Uterus (tissue), 2 donors: ENCODE measurements at regions not wholly inside any gene's neighbourhood (a gene's known extent, or its start where the extent isn't known, plus 50 kb on each side); places are given as distances from the start of the nearest gene placed in this dataset.

Experiments used
- POLR2A ChIP-seq, 2 donors: fragments of 450-650 bp; IDR thresholded peaks; one replicate each; pipeline ENCODE4 v1.6.1; 2016; ENCODE audit warnings: antibody characterized with exemption in 2 of 2, mild to moderate bottlenecking in 1 of 2, moderate library complexity in 1 of 2
- TF ChIP-seq, protein P1 (sequence below), 4 experiments: fragments of 200-600 bp in 2 of 4; fragments of 450-650 bp in 2 of 4; sonication (generic) in 2 of 4; IDR thresholded peaks; one replicate each; pipeline ENCODE4 v1.5.1; 2016 to 2019; ENCODE audit warnings: antibody characterized with exemption in 4 of 4, mild to moderate bottlenecking in 2 of 4, moderate library complexity in 1 of 4

DNA sequence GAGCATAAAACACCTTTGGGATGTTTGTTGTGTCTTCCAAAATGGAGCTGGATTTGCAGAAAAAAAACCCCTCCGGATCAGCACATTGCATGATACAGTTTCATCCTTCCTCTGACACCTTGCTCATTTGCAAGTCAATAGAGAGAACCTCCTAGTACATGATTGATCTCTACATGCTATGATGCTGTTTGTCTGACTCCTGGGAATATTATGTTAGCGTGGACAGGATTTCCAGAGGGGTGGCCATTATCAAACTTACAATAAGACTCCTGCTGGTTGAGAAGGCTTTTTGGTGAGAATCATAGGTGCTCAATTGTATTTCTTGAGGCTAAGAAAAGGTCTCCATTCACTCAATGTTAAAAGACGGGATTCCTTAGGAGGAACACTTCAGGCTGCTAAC, 75.9 kb upstream of the SCEL start:
- TF ChIP-seq, protein P1, sequence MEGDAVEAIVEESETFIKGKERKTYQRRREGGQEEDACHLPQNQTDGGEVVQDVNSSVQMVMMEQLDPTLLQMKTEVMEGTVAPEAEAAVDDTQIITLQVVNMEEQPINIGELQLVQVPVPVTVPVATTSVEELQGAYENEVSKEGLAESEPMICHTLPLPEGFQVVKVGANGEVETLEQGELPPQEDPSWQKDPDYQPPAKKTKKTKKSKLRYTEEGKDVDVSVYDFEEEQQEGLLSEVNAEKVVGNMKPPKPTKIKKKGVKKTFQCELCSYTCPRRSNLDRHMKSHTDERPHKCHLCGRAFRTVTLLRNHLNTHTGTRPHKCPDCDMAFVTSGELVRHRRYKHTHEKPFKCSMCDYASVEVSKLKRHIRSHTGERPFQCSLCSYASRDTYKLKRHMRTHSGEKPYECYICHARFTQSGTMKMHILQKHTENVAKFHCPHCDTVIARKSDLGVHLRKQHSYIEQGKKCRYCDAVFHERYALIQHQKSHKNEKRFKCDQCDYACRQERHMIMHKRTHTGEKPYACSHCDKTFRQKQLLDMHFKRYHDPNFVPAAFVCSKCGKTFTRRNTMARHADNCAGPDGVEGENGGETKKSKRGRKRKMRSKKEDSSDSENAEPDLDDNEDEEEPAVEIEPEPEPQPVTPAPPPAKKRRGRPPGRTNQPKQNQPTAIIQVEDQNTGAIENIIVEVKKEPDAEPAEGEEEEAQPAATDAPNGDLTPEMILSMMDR (IDR thresholded peaks at IDR 0.05): no peak
- no peak for TF ChIP-seq POLR2A (IDR thresholded peaks at IDR 0.05)
